ENCODE measurements at regions not wholly inside any gene's neighbourhood (a gene's known extent, or its start where the extent isn't known, plus 50 kb on each side); places are given as distances from the start of the nearest gene placed in this dataset.
"Not testable (repeated sequence)": the region's sequence is repeated elsewhere in the genome, so short reads cannot be mapped to it uniquely, and the experiment has no call there.

- no peak overlapping the region for H3K9ac ChIP-seq (ENCODE audit: extremely low read depth, insufficient read length, low read length)
- WGBS (ENCODE audit: extremely low coverage, insufficient read length, low lambda C conversion rate) = no CpG with 5 or more reads among the region's 3 CpGs
- no peak overlapping the region for H3K4me3 Mint-ChIP-seq
These were observed 226.2 kb downstream of the CDRT15L2 start for GRCh38 chr17:20805751-20806150.

GRCh38 chr17:20807566-20807965 is 228.0 kb downstream of the CDRT15L2 start:
- H3K79me2 ChIP-seq (ENCODE audit: insufficient read depth, low read length); H3K4me3 Mint-ChIP-seq; H2BK120ac ChIP-seq (ENCODE audit: low read depth, low read length, poor library complexity, severe bottlenecking); H3K56ac ChIP-seq (ENCODE audit: insufficient read length, low read depth, low read length); H3K27ac ChIP-seq (ENCODE audit: insufficient read length, low read depth, low read length); H2BK12ac ChIP-seq (ENCODE audit: insufficient read length, low read depth, low read length); H4K91ac ChIP-seq (ENCODE audit: insufficient read length, low read depth, low read length); H3K27ac Mint-ChIP-seq; H3K27me3 Mint-ChIP-seq (ENCODE audit: low read depth); DNase-seq; H3K4me1 Mint-ChIP-seq; H3K79me1 ChIP-seq (ENCODE audit: insufficient read depth, low read depth, low read length, poor library complexity, severe bottlenecking); H3K18ac ChIP-seq (ENCODE audit: insufficient read length, low read depth, low read length); H3K9me3 ChIP-seq (ENCODE audit: control insufficient read depth, low read depth, low read length); H3K36me3 Mint-ChIP-seq (ENCODE audit: insufficient read depth in 1 of 3, low read depth in 3 of 3); H3K4ac ChIP-seq (ENCODE audit: low read depth, low read length); H2BK15ac ChIP-seq (ENCODE audit: low read depth, low read length); H2BK5ac ChIP-seq (ENCODE audit: insufficient read length, low read length); H3K9ac ChIP-seq (ENCODE audit: extremely low read depth, insufficient read length, low read length); H3K9me3 Mint-ChIP-seq; H3K23ac ChIP-seq (ENCODE audit: insufficient read length, low read depth, low read length); H3K4me2 ChIP-seq (ENCODE audit: insufficient read depth, insufficient read length, low read length); H3K14ac ChIP-seq (ENCODE audit: insufficient read depth, low read length); H4K20me1 ChIP-seq (ENCODE audit: control insufficient read depth, insufficient read depth, insufficient read length); H2AK5ac ChIP-seq (ENCODE audit: insufficient read length, low read length); H3K4me1 ChIP-seq (ENCODE audit: insufficient read depth, low read length); H2AFZ ChIP-seq (ENCODE audit: low read length); H3K23me2 ChIP-seq (ENCODE audit: insufficient read length, low read depth, low read length, poor library complexity, severe bottlenecking); H2BK20ac ChIP-seq (ENCODE audit: low read depth, low read length, poor library complexity, severe bottlenecking); H3K27me3 ChIP-seq (ENCODE audit: insufficient read depth, low read length); H3T11ph ChIP-seq (ENCODE audit: low read length); H4K5ac ChIP-seq (ENCODE audit: insufficient read length, low read depth, low read length); H4K8ac ChIP-seq (replicated peaks; ENCODE audit: insufficient read length, low read depth, low read length): not testable (repeated sequence)

More at GRCh38 chr17:20805751-20806150, 226.2 kb downstream of the CDRT15L2 start:
- Mint-ChIP-seq H3K27me3 (ENCODE audit: low read depth) (no peaks in the 10 kb centered on the region), H3K36me3 (ENCODE audit: insufficient read depth in 1 of 3, low read depth in 3 of 3) (no peaks in the 10 kb centered on the region), H3K9me3 (no peaks in the 10 kb centered on the region), H3K27ac (no peak overlapping the region), H3K4me1 (no peaks in the 10 kb centered on the region)
- no peaks in the 10 kb centered on the region for H3K79me2 ChIP-seq (ENCODE audit: insufficient read depth, low read length)
- no peak overlapping the region for H3K4ac ChIP-seq (ENCODE audit: low read depth, low read length)
- H3K9me3 ChIP-seq (ENCODE audit: control insufficient read depth, low read depth, low read length) = no peaks in the 10 kb centered on the region
- no peak overlapping the region for H3K18ac ChIP-seq (ENCODE audit: insufficient read length, low read depth, low read length)
- H2BK20ac ChIP-seq (ENCODE audit: low read depth, low read length, poor library complexity, severe bottlenecking) = no peak overlapping the region
- H2BK15ac ChIP-seq (ENCODE audit: low read depth, low read length) = no peak overlapping the region
- no peak overlapping the region for H3K4me2 ChIP-seq (ENCODE audit: insufficient read depth, insufficient read length, low read length)
- H3T11ph ChIP-seq (ENCODE audit: low read length) = no peak overlapping the region
- H3K79me1 ChIP-seq (ENCODE audit: insufficient read depth, low read depth, low read length, poor library complexity, severe bottlenecking) = no peaks in the 10 kb centered on the region
- no peak overlapping the region for H3K27ac ChIP-seq (ENCODE audit: insufficient read length, low read depth, low read length)
- H3K23ac ChIP-seq (ENCODE audit: insufficient read length, low read depth, low read length) = no peak overlapping the region
- H3K27me3 ChIP-seq (ENCODE audit: insufficient read depth, low read length) = no peaks in the 10 kb centered on the region
- no peak overlapping the region for H3K14ac ChIP-seq (ENCODE audit: insufficient read depth, low read length)
- no peak overlapping the region for H2BK5ac ChIP-seq (ENCODE audit: insufficient read length, low read length)
- H3K4me1 ChIP-seq (ENCODE audit: insufficient read depth, low read length) = no peaks in the 10 kb centered on the region
- no peaks in the 10 kb centered on the region for H4K20me1 ChIP-seq (ENCODE audit: control insufficient read depth, insufficient read depth, insufficient read length)
- no peak overlapping the region for H2BK120ac ChIP-seq (ENCODE audit: low read depth, low read length, poor library complexity, severe bottlenecking)
- H2AFZ ChIP-seq (ENCODE audit: low read length) = no peak overlapping the region
- no peak overlapping the region for H4K8ac ChIP-seq (replicated peaks; ENCODE audit: insufficient read length, low read depth, low read length)
- TF ChIP-seq CTCF (conservative IDR thresholded peaks at IDR 0.05) = no peak
- DNase-seq = no peak
- H2AK5ac ChIP-seq (ENCODE audit: insufficient read length, low read length) = no peak overlapping the region
- no peak overlapping the region for H4K5ac ChIP-seq (ENCODE audit: insufficient read length, low read depth, low read length)
- no peak overlapping the region for H3K56ac ChIP-seq (ENCODE audit: insufficient read length, low read depth, low read length)
- no peak overlapping the region for H2BK12ac ChIP-seq (ENCODE audit: insufficient read length, low read depth, low read length)
- H4K91ac ChIP-seq (ENCODE audit: insufficient read length, low read depth, low read length) = no peak overlapping the region
- no peaks in the 10 kb centered on the region for H3K23me2 ChIP-seq (ENCODE audit: insufficient read length, low read depth, low read length, poor library complexity, severe bottlenecking)

Measured in H9 (cell line).